Osteocyte (in vitro differentiated cells): ENCODE measurements at regions not wholly inside any gene's neighbourhood (a gene's known extent, or its start where the extent isn't known, plus 50 kb on each side); places are given as distances from the start of the nearest gene placed in this dataset.

Experiments used
- DNase-seq: peaks from one replicate; pipeline ENCODE4 v3.0.0; 2021; ENCODE audit warnings: mixed read lengths; ENCODE audit not compliant: unreplicated experiment; ENCODE audit errors: extremely low spot score
- H3K27ac Mint-ChIP-seq: one replicate; pipeline ENCODE4 v1.8.0; 2021; ENCODE audit warnings: mild to moderate bottlenecking, mixed read lengths; ENCODE audit not compliant: unreplicated experiment
- H3K27me3 Mint-ChIP-seq: one replicate; pipeline ENCODE4 v1.8.0; 2021; ENCODE audit warnings: mixed read lengths; ENCODE audit not compliant: unreplicated experiment
- H3K36me3 Mint-ChIP-seq: one replicate; pipeline ENCODE4 v1.8.0; 2021; ENCODE audit warnings: mixed read lengths; ENCODE audit not compliant: unreplicated experiment
- H3K4me1 Mint-ChIP-seq: one replicate; pipeline ENCODE4 v1.8.0; 2021; ENCODE audit warnings: mixed read lengths; ENCODE audit not compliant: unreplicated experiment
- H3K4me3 Mint-ChIP-seq: one replicate; pipeline ENCODE4 v1.8.0; 2021; ENCODE audit warnings: mild to moderate bottlenecking, moderate library complexity, mixed read lengths; ENCODE audit not compliant: unreplicated experiment
- H3K9me3 Mint-ChIP-seq: one replicate; pipeline ENCODE4 v1.8.0; 2021; ENCODE audit warnings: mixed read lengths; ENCODE audit not compliant: unreplicated experiment
- TF ChIP-seq, protein P1 (sequence below): fragments of 200-600 bp; sonication (generic); IDR thresholded peaks from 2 replicates; pipeline ENCODE4 v1.5.0; 2021; ENCODE audit warnings: antibody characterized with exemption, mild to moderate bottlenecking, moderate library complexity

DNA sequence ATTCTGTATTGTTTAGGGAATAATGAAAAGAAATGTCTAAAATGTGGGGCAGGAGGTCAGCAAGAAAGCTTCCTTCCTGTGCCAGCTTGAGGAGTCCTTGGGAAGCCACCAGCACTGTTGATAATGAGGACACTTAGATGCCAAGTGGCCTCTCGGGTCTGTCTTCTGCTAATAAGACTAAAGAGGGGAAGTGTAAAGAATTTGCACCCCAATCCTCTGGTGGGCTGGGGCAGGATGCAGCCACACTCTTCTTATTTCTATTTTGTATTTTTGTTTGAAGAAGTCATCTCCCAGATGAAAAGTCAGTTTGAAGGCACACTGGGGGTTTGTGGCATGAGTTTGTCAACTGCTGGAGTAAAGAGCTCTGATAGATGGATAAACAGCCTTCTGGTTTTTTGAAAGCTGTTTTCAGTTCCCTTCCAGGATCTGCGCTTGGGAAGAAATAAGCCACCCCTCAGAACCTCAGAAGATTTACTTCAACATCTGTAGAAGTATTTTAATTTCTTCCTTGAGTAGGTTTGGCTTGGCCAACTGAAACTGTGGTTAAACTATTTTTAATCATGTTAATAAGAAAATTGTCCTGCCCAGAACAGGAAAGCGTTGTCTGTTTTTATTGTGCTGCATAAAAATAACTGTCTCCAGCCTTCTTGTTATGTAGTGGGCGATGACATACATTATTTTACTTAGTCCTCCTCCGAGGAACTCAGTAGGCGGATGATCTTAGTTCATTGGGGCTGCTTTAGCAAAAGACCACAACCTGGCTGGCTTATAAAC lies 128.8 kb upstream of the GPR26 start:
- no peak overlapping the region for H3K4me3 Mint-ChIP-seq
- no peak for DNase-seq
- no peaks in the 10 kb centered on the region for H3K27me3 Mint-ChIP-seq
- H3K9me3 Mint-ChIP-seq: peaks cover 11% of the 10 kb centered on the region
- no peaks in the 10 kb centered on the region for H3K4me1 Mint-ChIP-seq
- no peak overlapping the region for H3K27ac Mint-ChIP-seq
- no peaks in the 10 kb centered on the region for H3K36me3 Mint-ChIP-seq
- TF ChIP-seq, protein P1, sequence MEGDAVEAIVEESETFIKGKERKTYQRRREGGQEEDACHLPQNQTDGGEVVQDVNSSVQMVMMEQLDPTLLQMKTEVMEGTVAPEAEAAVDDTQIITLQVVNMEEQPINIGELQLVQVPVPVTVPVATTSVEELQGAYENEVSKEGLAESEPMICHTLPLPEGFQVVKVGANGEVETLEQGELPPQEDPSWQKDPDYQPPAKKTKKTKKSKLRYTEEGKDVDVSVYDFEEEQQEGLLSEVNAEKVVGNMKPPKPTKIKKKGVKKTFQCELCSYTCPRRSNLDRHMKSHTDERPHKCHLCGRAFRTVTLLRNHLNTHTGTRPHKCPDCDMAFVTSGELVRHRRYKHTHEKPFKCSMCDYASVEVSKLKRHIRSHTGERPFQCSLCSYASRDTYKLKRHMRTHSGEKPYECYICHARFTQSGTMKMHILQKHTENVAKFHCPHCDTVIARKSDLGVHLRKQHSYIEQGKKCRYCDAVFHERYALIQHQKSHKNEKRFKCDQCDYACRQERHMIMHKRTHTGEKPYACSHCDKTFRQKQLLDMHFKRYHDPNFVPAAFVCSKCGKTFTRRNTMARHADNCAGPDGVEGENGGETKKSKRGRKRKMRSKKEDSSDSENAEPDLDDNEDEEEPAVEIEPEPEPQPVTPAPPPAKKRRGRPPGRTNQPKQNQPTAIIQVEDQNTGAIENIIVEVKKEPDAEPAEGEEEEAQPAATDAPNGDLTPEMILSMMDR: no peak

DNA sequence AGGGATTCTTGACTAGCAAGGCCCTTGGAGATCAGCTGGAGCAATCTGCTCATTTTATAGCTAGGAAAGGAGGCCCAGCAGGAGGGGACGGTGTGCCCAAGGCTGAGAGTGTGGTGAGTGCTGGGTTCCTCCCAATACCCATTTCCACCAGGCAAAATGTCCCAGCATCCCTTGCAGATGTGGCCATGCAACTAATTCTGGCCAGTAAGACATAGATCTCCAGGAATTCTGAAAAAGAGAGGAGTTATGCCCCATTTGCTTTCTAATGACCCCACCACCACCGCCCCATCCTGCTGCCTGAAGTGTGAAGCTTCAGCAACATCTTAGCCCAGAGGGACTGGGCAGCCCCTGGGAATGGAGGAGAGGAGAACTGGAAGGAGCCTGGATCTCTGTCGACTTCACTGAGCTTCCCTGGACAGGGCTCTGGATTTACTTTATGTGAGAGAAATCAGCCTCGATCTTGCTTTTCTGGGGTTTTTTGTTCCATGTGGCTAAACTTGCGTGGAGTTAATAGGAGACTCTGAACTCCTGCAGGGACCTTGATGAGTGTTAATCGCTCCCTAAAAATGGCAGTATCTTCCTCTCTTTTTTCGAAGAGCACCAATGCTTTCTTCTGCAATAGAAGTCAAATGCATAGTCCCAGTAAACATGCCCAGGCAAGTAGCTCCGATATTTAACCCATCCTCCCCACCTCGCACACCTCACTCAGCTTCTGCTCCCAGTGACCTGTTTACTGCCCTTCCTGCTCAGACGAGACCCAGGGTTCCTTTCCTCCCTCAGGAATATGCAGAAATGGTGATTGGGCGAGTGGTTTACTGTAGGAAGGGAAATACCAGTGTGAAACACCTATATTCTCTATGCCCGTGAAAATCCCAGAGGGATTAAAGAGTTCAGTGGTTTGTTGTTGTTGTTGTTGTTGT lies 127.5 kb upstream of the GPR26 start:
- Mint-ChIP-seq H3K9me3 (peaks cover 5% of the 10 kb centered on the region), H3K4me1 (no peaks in the 10 kb centered on the region), H3K27me3 (no peaks in the 10 kb centered on the region), H3K36me3 (no peaks in the 10 kb centered on the region), H3K27ac (no peak overlapping the region), H3K4me3 (no peak overlapping the region)
- TF ChIP-seq, protein P1: no peak
- no peak for DNase-seq

DNA sequence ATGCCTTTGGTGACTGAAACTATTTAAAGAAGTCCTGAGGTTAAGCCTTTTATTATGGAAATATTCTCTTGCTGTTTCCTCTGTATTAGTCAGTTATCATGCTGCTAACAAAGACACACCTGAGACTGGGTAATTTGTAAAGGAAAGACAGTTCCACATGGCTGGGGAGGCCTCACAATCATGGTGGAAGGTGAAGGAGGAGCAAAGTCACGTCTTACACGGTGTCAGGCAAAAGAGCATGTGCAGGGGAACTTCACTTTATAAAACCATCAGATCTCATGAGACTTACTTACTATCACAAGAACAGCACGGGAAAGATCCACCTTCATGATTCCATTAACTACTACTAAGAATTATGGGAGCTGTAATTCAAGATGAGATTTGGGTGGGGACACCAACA lies 121.2 kb upstream of the GPR26 start:
- H3K36me3 Mint-ChIP-seq: no peaks in the 10 kb centered on the region
- DNase-seq: no peak
- no peaks in the 10 kb centered on the region for H3K4me1 Mint-ChIP-seq
- H3K4me3 Mint-ChIP-seq: no peak overlapping the region
- H3K27me3 Mint-ChIP-seq: peaks cover 1% of the 10 kb centered on the region
- H3K27ac Mint-ChIP-seq: no peak overlapping the region
- TF ChIP-seq, protein P1: no peak
- peaks cover 6% of the 10 kb centered on the region for H3K9me3 Mint-ChIP-seq

DNA sequence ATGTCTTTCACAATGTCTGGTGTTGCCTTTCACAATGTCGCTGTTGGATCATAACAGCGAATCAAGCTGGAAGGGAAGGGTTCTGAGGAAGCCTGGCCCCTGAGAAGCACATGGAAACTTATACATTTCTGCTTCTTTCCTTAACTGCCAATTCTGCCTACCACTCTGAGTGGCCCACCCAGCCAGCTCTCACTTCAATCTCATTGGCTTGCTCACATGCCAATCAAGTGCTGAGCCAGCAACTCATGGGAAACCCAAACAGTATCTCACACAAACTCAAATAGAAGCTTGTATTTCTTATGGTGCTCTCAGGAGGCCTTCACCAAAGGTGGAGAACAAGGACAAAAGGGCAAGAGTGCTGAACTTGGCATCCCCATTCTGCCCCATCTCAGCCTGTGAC lies 117.4 kb upstream of the GPR26 start:
- Mint-ChIP-seq H3K27me3 (peaks cover 1% of the 10 kb centered on the region), H3K4me3 (no peak overlapping the region), H3K36me3 (no peaks in the 10 kb centered on the region), H3K27ac (no peak overlapping the region), H3K9me3 (peaks cover 4% of the 10 kb centered on the region), H3K4me1 (no peaks in the 10 kb centered on the region)
- DNase-seq: no peak
- TF ChIP-seq, protein P1: no peak
